Adrenal gland (tissue), 9 donors: ENCODE measurements at regions not wholly inside any gene's neighbourhood (a gene's known extent, or its start where the extent isn't known, plus 50 kb on each side); places are given as distances from the start of the nearest gene placed in this dataset.

Experiments used
- DNase-seq, 7 donors: peaks; one replicate each; pipeline ENCODE4 v3.0.0-alpha.2; 2019 to 2020
- H3K27ac ChIP-seq, 5 donors: fragments of 200-600 bp; sonication (generic) in 4 of 5; 1 replicate in 3 of 5; 2 replicates in 2 of 5; pipeline versions ENCODE4 v1.5.1 to v1.8.0; 2016 to 2020; ENCODE audit warnings: mild to moderate bottlenecking in 1 of 5
- H3K27me3 ChIP-seq: fragments of 200-600 bp; 2 replicates; pipeline ENCODE4 v1.8.0; 2021
- H3K36me3 ChIP-seq, 2 donors: fragments of 200-600 bp; replicated peaks in 1 of 2; 1 replicate in 1 of 2; 2 replicates in 1 of 2; pipeline versions ENCODE4 v1.5.1 to v1.8.0; 2018 to 2022
- H3K4me1 ChIP-seq, 2 donors: fragments of 200-600 bp; replicated peaks in 1 of 2; 1 replicate in 1 of 2; 2 replicates in 1 of 2; pipeline versions ENCODE4 v1.5.1 to v1.8.0; 2018 to 2021
- H3K4me3 ChIP-seq, 4 donors: fragments of 200-600 bp; sonication (generic) in 3 of 4; one replicate each; pipeline ENCODE4 v1.5.1; 2016 to 2018
- H3K9me3 ChIP-seq, 3 donors: fragments of 200-600 bp; sonication (generic) in 1 of 3; replicated peaks in 1 of 3; 1 replicate in 2 of 3; 2 replicates in 1 of 3; pipeline versions ENCODE4 v1.5.1 to v1.8.0; 2016 to 2021
- CTCF ChIP-seq, 6 experiments: fragments of 450-650 bp in 4 of 6; fragments of 200-600 bp in 2 of 6; sonication (generic) in 1 of 6; IDR thresholded peaks; 1 replicate in 5 of 6; 2 replicates in 1 of 6; pipeline versions ENCODE4 v1.5.1 to v1.8.0; 2016 to 2021; ENCODE audit warnings: antibody characterized with exemption in 6 of 6, mild to moderate bottlenecking in 2 of 6, moderate library complexity in 1 of 6
- POLR2A ChIP-seq, 2 donors: fragments of 450-650 bp; IDR thresholded peaks; one replicate each; pipeline ENCODE4 v1.6.1; 2017; ENCODE audit warnings: antibody characterized with exemption in 2 of 2, mild to moderate bottlenecking in 2 of 2, moderate library complexity in 1 of 2
- WGBS, 4 donors: extraction: QIAGEN DNeasy Blood & Tissue Kit in 2 of 4; methylation state at CpG; one replicate each; pipeline versions ENCODE4 v1.1.5 to v1.1.7; 2013 to 2017; 5-methylcytosine and 5-hydroxymethylcytosine counted together
- intact Hi-C, 2 donors: fragments of 100-400 bp; cut with DNase I; formaldehyde crosslinking; loops; one replicate each; pipeline versions ENCODE4 v1.14.1 to v1.15.0; 2022 to 2023
- donor health status: healthy with polysubstance abuse.
- donor health status: Bipolar disorder and iron deficiency.
- donor health status: DM: yes; HTN: yes; CAD: no.
- donor health status: DM: no; HTN: no; CAD: no.
- donor health status: DM: no; HTN: no; CAD: no.

DNA sequence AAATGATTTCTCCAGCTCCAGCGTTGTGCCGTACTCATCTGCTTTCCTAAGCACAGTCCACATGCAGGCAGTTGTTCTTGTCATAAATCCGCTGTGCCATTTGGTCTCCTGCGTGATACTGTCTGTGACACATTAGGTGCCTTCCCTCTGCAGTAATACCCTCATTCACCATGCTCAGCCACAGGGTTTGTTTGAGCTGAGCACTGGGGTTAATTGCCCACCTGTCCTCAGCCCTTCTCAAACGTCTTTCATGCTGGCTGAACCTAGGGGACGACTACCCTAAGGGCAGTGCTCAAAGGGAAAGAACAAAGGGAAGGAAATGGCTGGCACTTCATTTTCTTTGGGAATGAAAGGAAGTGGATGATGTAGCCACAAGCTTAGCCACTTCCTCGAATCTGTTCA, 64.2 kb upstream of the MYLIP start:
- Histone ChIP-seq H3K4me3 (no peak overlapping the region), H3K36me3 (no peaks in the 10 kb centered on the region), H3K4me1 (no peaks in the 10 kb centered on the region), H3K9me3 (no peaks in the 10 kb centered on the region), H3K27me3 (no peaks in the 10 kb centered on the region), H3K27ac (no peak overlapping the region)
- intact Hi-C loops, result no loop called here
- 51 to 64% (median 60%) methylated on average over 7 of the region's 7 CpGs for WGBS, 4 donors
- DNase-seq, result no peak
- no peak for TF ChIP-seq CTCF (IDR thresholded peaks at IDR 0.05)
- TF ChIP-seq POLR2A (IDR thresholded peaks at IDR 0.05), result no peak

GRCh38 chr6:16063580-16063979, 65.3 kb upstream of the MYLIP start:
- Histone ChIP-seq H3K4me1 (peaks cover under 1 to 2% of the 10 kb centered on the region in 2 donors), H3K27me3 (no peaks in the 10 kb centered on the region), H3K9me3 (no peaks in the 10 kb centered on the region), H3K4me3 (no peak overlapping the region), H3K36me3 (no peaks in the 10 kb centered on the region), H3K27ac (no peak overlapping the region)
- TF ChIP-seq POLR2A (IDR thresholded peaks at IDR 0.05), result no peak
- TF ChIP-seq CTCF (IDR thresholded peaks at IDR 0.05), result no peak
- WGBS, 4 donors, result 87 to 94% (median 90%) methylated on average over 1 of the region's 1 CpG
- intact Hi-C loops, result no loop called here
- DNase-seq, result no peak

- H3K4me1 ChIP-seq, result peaks cover 7 to 9% of the 10 kb centered on the region in 2 donors
- H3K36me3 ChIP-seq, result no peaks in the 10 kb centered on the region
- H3K27me3 ChIP-seq, result no peaks in the 10 kb centered on the region
- DNase-seq, result no peak
- H3K4me3 ChIP-seq, result no peak overlapping the region
- WGBS, 4 donors, result 86 to 98% (median 91%) methylated on average over 2 of the region's 2 CpGs
- no peak overlapping the region for H3K27ac ChIP-seq
- TF ChIP-seq CTCF (IDR thresholded peaks at IDR 0.05) (no peak), POLR2A (IDR thresholded peaks at IDR 0.05) (no peak)
- intact Hi-C loops, result no loop called here
- no peaks in the 10 kb centered on the region for H3K9me3 ChIP-seq
Measured at GRCh38 chr6:16061818-16062217, 67.1 kb upstream of the MYLIP start.

GRCh38 chr6:16060039-16060438, 68.8 kb upstream of the MYLIP start:
- no peak for TF ChIP-seq CTCF (IDR thresholded peaks at IDR 0.05)
- no peak for TF ChIP-seq POLR2A (IDR thresholded peaks at IDR 0.05)
- H3K4me1 ChIP-seq, result peaks cover 7 to 9% of the 10 kb centered on the region in 2 donors
- WGBS, 4 donors, result 61 to 85% (median 75%) methylated on average over 3 of the region's 3 CpGs

More at GRCh38 chr6:16060039-16060438, 68.8 kb upstream of the MYLIP start:
- no peak overlapping the region for H3K4me3 ChIP-seq
- intact Hi-C loops, result no loop called here
- H3K27ac ChIP-seq, result no peak overlapping the region
- H3K9me3 ChIP-seq, result no peaks in the 10 kb centered on the region
- no peaks in the 10 kb centered on the region for H3K36me3 ChIP-seq
- DNase-seq, result no peak
- no peaks in the 10 kb centered on the region for H3K27me3 ChIP-seq
